AG09309 (cell line): ENCODE measurements at regions not wholly inside any gene's neighbourhood (a gene's known extent, or its start where the extent isn't known, plus 50 kb on each side); places are given as distances from the start of the nearest gene placed in this dataset.
A peak's percentile ranks its signal among the peaks of the same experiment; 100 is the strongest.

Experiments
- DNase-seq: peaks from one replicate; pipeline ENCODE4 v3.0.0-alpha.2; 2010; ENCODE audit warnings: low read depth
- H3K4me3 ChIP-seq: 2 replicates; pipeline ENCODE4 v1.5.1; 2011; ENCODE audit warnings: mild to moderate bottlenecking, low read depth, low read length, moderate library complexity; ENCODE audit not compliant: control insufficient read depth
- CTCF ChIP-seq: IDR thresholded peaks from 2 replicates; pipeline ENCODE4 v1.5.1; 2011; ENCODE audit warnings: mild to moderate bottlenecking, low read depth, low read length, inconsistent platforms; ENCODE audit not compliant: insufficient read depth, control insufficient read depth; ENCODE audit errors: missing control alignments

GRCh38 chr3:28076246-28076645 lies 165.2 kb upstream of the CMC1 start:
- no peak overlapping the region for H3K4me3 ChIP-seq
- no peak for DNase-seq
- TF ChIP-seq CTCF = no peak

GRCh38 chr3:28077572-28077971 lies 163.8 kb upstream of the CMC1 start:
- H3K4me3 ChIP-seq = no peak overlapping the region
- peak; percentile 5 for DNase-seq
- TF ChIP-seq CTCF = peak; percentile 33

DNA sequence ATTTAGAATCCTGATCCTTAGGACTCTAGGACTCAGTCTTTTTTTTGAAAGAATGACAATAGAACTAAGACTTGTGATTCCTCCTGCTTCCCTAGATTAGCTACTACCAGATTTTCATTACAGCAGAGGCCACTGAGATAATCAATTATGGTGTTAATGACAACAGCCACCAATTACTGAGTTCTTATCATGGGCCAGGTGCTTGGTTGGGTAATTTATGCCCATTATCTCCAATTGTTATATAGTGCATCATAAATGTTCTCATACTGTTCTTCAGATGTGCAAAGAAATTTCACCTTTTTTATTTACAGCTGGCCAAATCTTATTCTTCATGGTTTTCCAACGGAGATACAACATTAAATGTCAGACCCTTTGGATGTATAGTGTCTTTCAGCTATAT lies 162.9 kb upstream of the CMC1 start:
- no peak for TF ChIP-seq CTCF
- no peak for DNase-seq
- no peak overlapping the region for H3K4me3 ChIP-seq

DNA sequence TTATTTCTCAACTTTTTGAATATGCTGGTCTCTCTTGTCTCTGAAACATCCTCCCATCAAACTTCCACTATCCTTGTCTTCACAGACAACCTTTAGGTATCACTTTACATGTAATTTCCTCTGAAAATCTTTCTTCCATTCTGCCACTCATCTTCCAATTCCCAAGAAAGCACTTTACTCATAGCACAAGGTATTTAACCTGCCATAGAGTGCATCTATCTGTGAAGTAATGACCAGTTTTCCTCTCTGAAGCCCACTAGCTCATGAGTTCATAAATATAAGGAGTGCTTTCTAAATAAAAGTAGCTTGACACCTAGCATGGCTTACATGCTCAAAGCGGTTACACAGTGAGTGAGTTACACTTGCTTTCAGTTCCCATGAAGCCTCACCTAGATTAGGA lies 160.7 kb upstream of the CMC1 start:
- TF ChIP-seq CTCF = no peak
- no peak overlapping the region for H3K4me3 ChIP-seq
- no peak for DNase-seq

- H3K4me3 ChIP-seq = no peak overlapping the region
- no peak for DNase-seq
- TF ChIP-seq CTCF = no peak
Observed at GRCh38 chr3:28081533-28081947, 159.9 kb upstream of the CMC1 start.

- TF ChIP-seq CTCF = no peak
- no peak for DNase-seq
- no peak overlapping the region for H3K4me3 ChIP-seq
Observed at GRCh38 chr3:28087591-28087990, 153.8 kb upstream of the CMC1 start.

GRCh38 chr3:28088811-28089526 lies 152.4 kb upstream of the CMC1 start:
- no peak for TF ChIP-seq CTCF
- no peak overlapping the region for H3K4me3 ChIP-seq
- DNase-seq = no peak
